GM23338 (cell line): ENCODE measurements at regions not wholly inside any gene's neighbourhood (a gene's known extent, or its start where the extent isn't known, plus 50 kb on each side); places are given as distances from the start of the nearest gene placed in this dataset.
"Not testable (repeated sequence)": the region's sequence is repeated elsewhere in the genome, so short reads cannot be mapped to it uniquely, and the experiment has no call there.

Experiments
- ATAC-seq: fragments of 200-7000 bp; cut with Tn5 transposase; 3 replicates; pipeline ENCODE4 v1.9.1; 2020
- DNase-seq: peaks from one replicate; pipeline ENCODE4 v3.0.0-alpha.2; 2015; ENCODE audit warnings: low spot score
- H2AFZ ChIP-seq: fragments of 200-600 bp; sonication (generic); 2 replicates; pipeline ENCODE4 v1.8.0; 2016; ENCODE audit warnings: antibody characterized with exemption, mild to moderate bottlenecking, moderate library complexity
- H3F3A ChIP-seq: fragments of 200-600 bp; sonication (generic); replicated peaks from 2 replicates; pipeline ENCODE4 v1.8.0; 2017; ENCODE audit warnings: antibody characterized with exemption, mixed run types, low read depth
- H3K27ac ChIP-seq: fragments of 200-600 bp; sonication (generic); 2 replicates; pipeline ENCODE4 v1.6.1; 2016; ENCODE audit warnings: low read depth
- H3K27me3 ChIP-seq: fragments of 200-600 bp; sonication (generic); 2 replicates; pipeline ENCODE4 v1.8.0; 2016; ENCODE audit warnings: mild to moderate bottlenecking, mixed run types, moderate library complexity; ENCODE audit not compliant: insufficient read depth
- H3K36me3 ChIP-seq: fragments of 200-600 bp; sonication (generic); 2 replicates; pipeline ENCODE4 v1.8.0; 2016; ENCODE audit warnings: mild to moderate bottlenecking; ENCODE audit not compliant: insufficient read depth
- H3K4me1 ChIP-seq: fragments of 200-600 bp; sonication (generic); 2 replicates; pipeline ENCODE4 v1.8.0; 2016; ENCODE audit warnings: mild to moderate bottlenecking, moderate library complexity; ENCODE audit not compliant: insufficient read depth
- H3K4me2 ChIP-seq: fragments of 200-600 bp; sonication (generic); 2 replicates; pipeline ENCODE4 v1.7.1; 2017; ENCODE audit warnings: mixed run types
- H3K4me3 ChIP-seq: fragments of 200-600 bp; sonication (generic); 2 replicates; pipeline ENCODE4 v1.6.1; 2016; ENCODE audit warnings: mixed run types
- H3K79me2 ChIP-seq: fragments of 200-600 bp; sonication (generic); replicated peaks from 2 replicates; pipeline ENCODE4 v1.8.0; 2017; ENCODE audit warnings: mild to moderate bottlenecking; ENCODE audit not compliant: insufficient read depth
- H3K9me2 ChIP-seq: fragments of 200-600 bp; sonication (generic); 2 replicates; pipeline ENCODE4 v1.8.0; 2017; ENCODE audit not compliant: insufficient read depth
- H4K20me1 ChIP-seq: fragments of 200-600 bp; sonication (generic); replicated peaks from 2 replicates; pipeline ENCODE4 v1.8.0; 2017; ENCODE audit warnings: mild to moderate bottlenecking; ENCODE audit not compliant: insufficient read depth
- H3K27ac Mint-ChIP-seq: 2 replicates; pipeline ENCODE4 v1.8.0; 2020; ENCODE audit warnings: inconsistent platforms, mild to moderate bottlenecking, moderate library complexity, mixed read lengths
- H3K27me3 Mint-ChIP-seq: 3 replicates; pipeline ENCODE4 v1.8.0; 2022; ENCODE audit warnings: low read depth, mild to moderate bottlenecking, moderate library complexity, mixed read lengths, inconsistent platforms; ENCODE audit not compliant: insufficient read depth, poor library complexity
- H3K36me3 Mint-ChIP-seq: 3 replicates; pipeline ENCODE4 v1.8.0; 2021; ENCODE audit warnings: low read depth, mild to moderate bottlenecking, inconsistent platforms, moderate library complexity, mixed read lengths
- H3K4me1 Mint-ChIP-seq: 3 replicates; pipeline ENCODE4 v1.8.0; 2020; ENCODE audit warnings: mild to moderate bottlenecking, inconsistent platforms, mixed read lengths
- H3K4me3 Mint-ChIP-seq: 3 replicates; pipeline ENCODE4 v1.8.0; 2021; ENCODE audit warnings: moderate library complexity, mild to moderate bottlenecking, inconsistent platforms, mixed read lengths
- H3K9me3 Mint-ChIP-seq: 3 replicates; pipeline ENCODE4 v1.8.0; 2020; ENCODE audit warnings: moderate library complexity, mild to moderate bottlenecking, inconsistent platforms, mixed read lengths
- EZH2 ChIP-seq: fragments of 200-600 bp; sonication (generic); IDR thresholded peaks from one replicate; pipeline ENCODE4 v1.8.0; 2017; ENCODE audit warnings: antibody characterized with exemption, mild to moderate bottlenecking, low read depth; ENCODE audit not compliant: unreplicated experiment
- EZH2phosphoT487 ChIP-seq: fragments of 200-600 bp; sonication (generic); IDR thresholded peaks from one replicate; pipeline ENCODE4 v1.8.1; 2018; ENCODE audit warnings: antibody characterized with exemption; ENCODE audit not compliant: unreplicated experiment
- JUNB ChIP-seq: IDR thresholded peaks from one replicate; pipeline ENCODE4 v1.6.1; 2016; ENCODE audit warnings: antibody characterized with exemption; ENCODE audit not compliant: unreplicated experiment
- NANOG ChIP-seq: IDR thresholded peaks from 2 replicates; pipeline ENCODE4 v1.6.1; 2016; ENCODE audit warnings: antibody characterized with exemption, borderline replicate concordance
- POLR2AphosphoS5 ChIP-seq: IDR thresholded peaks from 2 replicates; pipeline ENCODE4 v1.6.1; 2016; ENCODE audit warnings: antibody characterized with exemption, low read depth
- ZNF331 ChIP-seq: fragments of 250-450 bp; sonication (Bioruptor Pico); IDR thresholded peaks from 2 replicates; pipeline ENCODE4 v1.5.0; 2020; ENCODE audit warnings: low read depth, mild to moderate bottlenecking, moderate library complexity
- TF ChIP-seq, protein P1 (sequence below): fragments of 250-450 bp; sonication (Bioruptor Pico); IDR thresholded peaks from 2 replicates; pipeline ENCODE4 v1.5.0; 2020; ENCODE audit warnings: mild to moderate bottlenecking, moderate library complexity

DNA sequence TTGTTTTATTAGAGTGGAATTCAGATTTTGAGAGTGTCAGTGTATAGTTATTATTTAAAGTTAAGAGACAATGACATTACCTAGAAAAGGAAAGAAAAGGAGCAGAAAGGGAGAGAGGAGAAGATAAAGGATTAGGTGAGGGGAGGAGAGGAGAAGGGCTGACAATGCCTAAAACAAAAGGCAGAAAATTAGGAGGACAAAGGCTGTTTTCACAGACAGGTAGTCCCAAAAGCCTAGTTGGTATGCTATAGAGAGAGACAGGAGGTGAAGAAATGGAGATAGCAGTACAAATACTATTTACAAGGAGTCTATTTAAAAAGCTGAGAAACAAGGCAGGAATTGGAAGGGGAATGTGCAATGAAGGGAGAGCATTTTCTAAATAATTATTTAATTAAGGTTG, 409.4 kb upstream of the ADGRB3 start:
- no peaks in the 10 kb centered on the region for H3K36me3 Mint-ChIP-seq
- no peaks in the 10 kb centered on the region for H4K20me1 ChIP-seq
- no peaks in the 10 kb centered on the region for H3K9me2 ChIP-seq
- H2AFZ ChIP-seq, result no peak overlapping the region
- TF ChIP-seq, protein P1, sequence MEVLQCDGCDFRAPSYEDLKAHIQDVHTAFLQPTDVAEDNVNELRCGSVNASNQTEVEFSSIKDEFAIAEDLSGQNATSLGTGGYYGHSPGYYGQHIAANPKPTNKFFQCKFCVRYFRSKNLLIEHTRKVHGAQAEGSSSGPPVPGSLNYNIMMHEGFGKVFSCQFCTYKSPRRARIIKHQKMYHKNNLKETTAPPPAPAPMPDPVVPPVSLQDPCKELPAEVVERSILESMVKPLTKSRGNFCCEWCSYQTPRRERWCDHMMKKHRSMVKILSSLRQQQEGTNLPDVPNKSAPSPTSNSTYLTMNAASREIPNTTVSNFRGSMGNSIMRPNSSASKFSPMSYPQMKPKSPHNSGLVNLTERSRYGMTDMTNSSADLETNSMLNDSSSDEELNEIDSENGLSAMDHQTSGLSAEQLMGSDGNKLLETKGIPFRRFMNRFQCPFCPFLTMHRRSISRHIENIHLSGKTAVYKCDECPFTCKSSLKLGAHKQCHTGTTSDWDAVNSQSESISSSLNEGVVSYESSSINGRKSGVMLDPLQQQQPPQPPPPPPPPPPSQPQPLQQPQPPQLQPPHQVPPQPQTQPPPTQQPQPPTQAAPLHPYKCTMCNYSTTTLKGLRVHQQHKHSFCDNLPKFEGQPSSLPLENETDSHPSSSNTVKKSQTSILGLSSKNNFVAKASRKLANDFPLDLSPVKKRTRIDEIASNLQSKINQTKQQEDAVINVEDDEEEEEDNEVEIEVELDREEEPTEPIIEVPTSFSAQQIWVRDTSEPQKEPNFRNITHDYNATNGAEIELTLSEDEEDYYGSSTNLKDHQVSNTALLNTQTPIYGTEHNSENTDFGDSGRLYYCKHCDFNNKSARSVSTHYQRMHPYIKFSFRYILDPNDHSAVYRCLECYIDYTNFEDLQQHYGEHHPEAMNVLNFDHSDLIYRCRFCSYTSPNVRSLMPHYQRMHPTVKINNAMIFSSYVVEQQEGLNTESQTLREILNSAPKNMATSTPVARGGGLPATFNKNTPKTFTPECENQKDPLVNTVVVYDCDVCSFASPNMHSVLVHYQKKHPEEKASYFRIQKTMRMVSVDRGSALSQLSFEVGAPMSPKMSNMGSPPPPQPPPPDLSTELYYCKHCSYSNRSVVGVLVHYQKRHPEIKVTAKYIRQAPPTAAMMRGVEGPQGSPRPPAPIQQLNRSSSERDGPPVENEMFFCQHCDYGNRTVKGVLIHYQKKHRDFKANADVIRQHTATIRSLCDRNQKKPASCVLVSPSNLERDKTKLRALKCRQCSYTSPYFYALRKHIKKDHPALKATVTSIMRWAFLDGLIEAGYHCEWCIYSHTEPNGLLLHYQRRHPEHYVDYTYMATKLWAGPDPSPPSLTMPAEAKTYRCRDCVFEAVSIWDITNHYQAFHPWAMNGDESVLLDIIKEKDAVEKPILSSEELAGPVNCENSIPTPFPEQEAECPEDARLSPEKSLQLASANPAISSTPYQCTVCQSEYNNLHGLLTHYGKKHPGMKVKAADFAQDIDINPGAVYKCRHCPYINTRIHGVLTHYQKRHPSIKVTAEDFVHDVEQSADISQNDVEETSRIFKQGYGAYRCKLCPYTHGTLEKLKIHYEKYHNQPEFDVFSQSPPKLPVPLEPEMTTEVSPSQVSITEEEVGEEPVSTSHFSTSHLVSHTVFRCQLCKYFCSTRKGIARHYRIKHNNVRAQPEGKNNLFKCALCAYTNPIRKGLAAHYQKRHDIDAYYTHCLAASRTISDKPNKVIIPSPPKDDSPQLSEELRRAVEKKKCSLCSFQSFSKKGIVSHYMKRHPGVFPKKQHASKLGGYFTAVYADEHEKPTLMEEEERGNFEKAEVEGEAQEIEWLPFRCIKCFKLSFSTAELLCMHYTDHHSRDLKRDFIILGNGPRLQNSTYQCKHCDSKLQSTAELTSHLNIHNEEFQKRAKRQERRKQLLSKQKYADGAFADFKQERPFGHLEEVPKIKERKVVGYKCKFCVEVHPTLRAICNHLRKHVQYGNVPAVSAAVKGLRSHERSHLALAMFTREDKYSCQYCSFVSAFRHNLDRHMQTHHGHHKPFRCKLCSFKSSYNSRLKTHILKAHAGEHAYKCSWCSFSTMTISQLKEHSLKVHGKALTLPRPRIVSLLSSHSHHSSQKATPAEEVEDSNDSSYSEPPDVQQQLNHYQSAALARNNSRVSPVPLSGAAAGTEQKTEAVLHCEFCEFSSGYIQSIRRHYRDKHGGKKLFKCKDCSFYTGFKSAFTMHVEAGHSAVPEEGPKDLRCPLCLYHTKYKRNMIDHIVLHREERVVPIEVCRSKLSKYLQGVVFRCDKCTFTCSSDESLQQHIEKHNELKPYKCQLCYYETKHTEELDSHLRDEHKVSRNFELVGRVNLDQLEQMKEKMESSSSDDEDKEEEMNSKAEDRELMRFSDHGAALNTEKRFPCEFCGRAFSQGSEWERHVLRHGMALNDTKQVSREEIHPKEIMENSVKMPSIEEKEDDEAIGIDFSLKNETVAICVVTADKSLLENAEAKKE (CRISPR knock-in tag), result peak; percentile 92
- no peak for TF ChIP-seq EZH2phosphoT487
- no peak overlapping the region for H3K4me3 ChIP-seq
- no peaks in the 10 kb centered on the region for H3K9me3 Mint-ChIP-seq
- no peak overlapping the region for H3K27ac ChIP-seq
- no peaks in the 10 kb centered on the region for H3F3A ChIP-seq
- peaks cover 21% of the 10 kb centered on the region for H3K4me1 Mint-ChIP-seq
- H3K79me2 ChIP-seq, result no peaks in the 10 kb centered on the region
- no peaks in the 10 kb centered on the region for H3K36me3 ChIP-seq
- H3K27me3 Mint-ChIP-seq, result no peaks in the 10 kb centered on the region
- peak overlapping the region; percentile 54 for H3K4me2 ChIP-seq
- H3K27me3 ChIP-seq, result no peaks in the 10 kb centered on the region
- H3K4me1 ChIP-seq, result peaks cover 10% of the 10 kb centered on the region
- no peak overlapping the region for H3K27ac Mint-ChIP-seq
- peak; percentile 92 for ATAC-seq
- peak; percentile 34 for DNase-seq
- H3K4me3 Mint-ChIP-seq, result no peak overlapping the region

DNA sequence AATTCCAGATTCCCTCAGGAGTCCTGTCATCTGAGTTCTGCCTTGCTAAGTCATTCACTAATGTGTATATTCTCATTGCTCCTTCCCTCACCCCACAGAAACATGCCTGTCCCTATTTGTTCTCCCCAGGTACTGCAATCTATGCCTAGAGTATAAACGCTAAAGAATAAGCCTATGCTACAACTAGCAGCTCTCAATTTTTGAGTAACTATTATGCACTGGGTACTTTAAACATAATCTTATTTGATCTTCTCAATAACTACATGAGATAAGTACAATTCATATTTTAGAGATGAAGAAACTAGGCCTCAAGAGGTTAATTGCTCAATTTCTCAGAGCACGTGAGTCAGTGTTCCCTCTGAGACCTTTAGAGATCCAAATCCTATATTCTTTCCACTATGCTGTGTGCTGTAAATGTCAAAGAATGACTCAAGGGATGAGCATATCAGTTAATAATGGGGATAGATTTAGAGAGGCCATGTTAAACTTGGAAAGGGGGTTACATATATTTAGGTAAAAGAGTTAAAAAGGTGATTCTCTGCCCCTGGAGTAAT, 423.8 kb upstream of the ADGRB3 start:
- DNase-seq, result no peak
- H3K4me3 Mint-ChIP-seq, result no peak overlapping the region
- H3K27ac Mint-ChIP-seq, result no peak overlapping the region
- no peaks in the 10 kb centered on the region for H3K9me2 ChIP-seq
- H3K4me1 Mint-ChIP-seq, result no peaks in the 10 kb centered on the region
- no peaks in the 10 kb centered on the region for H3K27me3 Mint-ChIP-seq
- H3K4me2 ChIP-seq, result no peak overlapping the region
- H3K4me1 ChIP-seq, result no peaks in the 10 kb centered on the region
- H3F3A ChIP-seq, result no peaks in the 10 kb centered on the region
- TF ChIP-seq NANOG, result no peak
- TF ChIP-seq POLR2AphosphoS5, result no peak
- no peak for TF ChIP-seq ZNF331 (CRISPR knock-in tag)
- no peak for TF ChIP-seq EZH2
- no peak for TF ChIP-seq EZH2phosphoT487
- no peak for TF ChIP-seq JUNB
- no peak overlapping the region for H3K27ac ChIP-seq
- H3K4me3 ChIP-seq, result no peak overlapping the region
- no peaks in the 10 kb centered on the region; the same call in 1 of the 2 replicates for H4K20me1 ChIP-seq
- no peak for ATAC-seq
- no peaks in the 10 kb centered on the region for H3K79me2 ChIP-seq
- H3K36me3 ChIP-seq, result no peaks in the 10 kb centered on the region
- H3K9me3 Mint-ChIP-seq, result peaks cover 24% of the 10 kb centered on the region
- H3K36me3 Mint-ChIP-seq, result peaks cover 18% of the 10 kb centered on the region; the same call in 2 of the 3 replicates
- H2AFZ ChIP-seq, result no peak overlapping the region
- no peaks in the 10 kb centered on the region for H3K27me3 ChIP-seq

DNA sequence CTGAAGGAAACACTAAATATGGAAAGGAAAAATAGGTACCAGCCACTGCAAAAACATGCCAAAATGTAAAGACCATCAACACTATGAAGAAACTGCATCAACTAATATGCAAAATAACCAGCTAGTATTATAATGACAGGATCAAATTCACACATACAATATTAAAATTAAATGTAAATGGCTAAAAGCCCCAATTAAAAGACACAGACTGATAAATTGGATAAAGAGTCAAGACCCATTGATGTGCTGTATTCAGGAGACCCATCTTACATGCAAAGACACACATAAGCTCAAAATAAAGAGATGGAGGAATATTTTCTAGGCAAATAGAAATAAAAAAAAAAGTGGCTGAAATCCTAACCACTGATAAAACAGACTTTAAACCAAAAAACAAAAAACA, 427.5 kb upstream of the ADGRB3 start:
- H3K4me3 Mint-ChIP-seq, H3K4me2 ChIP-seq, H3K36me3 ChIP-seq, H3F3A ChIP-seq, H3K27me3 Mint-ChIP-seq, H3K9me2 ChIP-seq, H3K27ac ChIP-seq, H3K4me3 ChIP-seq, H3K4me1 ChIP-seq, ATAC-seq, H3K27me3 ChIP-seq, H2AFZ ChIP-seq, DNase-seq, H4K20me1 ChIP-seq, H3K4me1 Mint-ChIP-seq, H3K79me2 ChIP-seq, H3K27ac Mint-ChIP-seq: not testable (repeated sequence)
- Mint-ChIP-seq H3K9me3 (peaks cover 18% of the 10 kb centered on the region), H3K36me3 (peaks cover 12% of the 10 kb centered on the region; the same call in 2 of the 3 replicates)
